ENCODE measurements at regions not wholly inside any gene's neighbourhood (a gene's known extent, or its start where the extent isn't known, plus 50 kb on each side); places are given as distances from the start of the nearest gene placed in this dataset.

DNA sequence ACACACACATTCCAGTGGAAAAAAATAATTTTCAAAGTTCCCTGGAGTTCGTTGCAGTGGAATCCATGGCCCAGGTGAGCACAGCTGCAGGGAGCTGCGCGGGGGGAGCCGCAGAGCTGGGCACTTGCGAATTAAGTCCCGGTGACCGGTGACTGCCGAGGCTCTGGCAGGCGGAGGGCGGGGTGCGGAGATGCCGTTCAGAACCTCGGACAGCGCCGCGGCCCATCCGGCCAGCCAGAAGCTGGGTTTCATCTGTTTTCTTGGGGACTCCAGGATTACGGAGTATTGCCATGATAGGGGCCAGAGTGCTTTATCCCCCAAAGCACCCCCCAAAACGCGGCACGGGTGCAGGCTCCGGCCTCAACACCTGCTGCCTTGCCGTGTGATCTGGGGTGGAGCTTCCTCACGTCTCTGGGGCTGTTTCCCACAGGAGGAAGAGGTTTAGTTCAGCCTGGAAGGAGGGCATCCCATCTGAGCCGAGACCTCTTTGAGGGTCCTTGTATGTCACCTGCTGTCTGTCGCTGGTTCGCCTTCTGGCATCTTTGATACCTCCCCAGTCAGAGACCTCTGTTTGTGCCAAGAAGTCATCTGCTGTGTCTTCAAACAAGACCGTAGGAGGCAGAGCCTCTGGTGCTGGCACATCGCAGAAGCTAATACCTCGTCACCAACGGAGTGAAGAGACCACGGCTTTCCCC, 99.4 kb downstream of the YTHDF1 start:
- H3K9me3 ChIP-seq = no peaks in the 10 kb centered on the region
- no peak overlapping the region for H3K4me3 ChIP-seq
- no peaks in the 10 kb centered on the region for H3K36me3 ChIP-seq
- H3K27ac ChIP-seq = no peak overlapping the region
- TF ChIP-seq CTCF (IDR thresholded peaks at IDR 0.05) = no peak
- ATAC-seq = no peak
- no peak for DNase-seq
- H3K4me1 ChIP-seq = no peaks in the 10 kb centered on the region
- intact Hi-C loops (cut with DNase I) = no loop called here
- H3K27me3 ChIP-seq = peaks cover 33% of the 10 kb centered on the region

- TF ChIP-seq CTCF (IDR thresholded peaks at IDR 0.05) = no peak
- Histone ChIP-seq H3K27me3 (peaks cover 33% of the 10 kb centered on the region), H3K9me3 (no peaks in the 10 kb centered on the region), H3K4me3 (no peak overlapping the region), H3K36me3 (no peaks in the 10 kb centered on the region), H3K27ac (no peak overlapping the region), H3K4me1 (no peaks in the 10 kb centered on the region)
- ATAC-seq (no peak), DNase-seq (no peak)
- intact Hi-C loops (cut with DNase I) = no loop called here
Observed at GRCh38 chr20:63115651-63116411, 100.1 kb downstream of the YTHDF1 start.

DNA sequence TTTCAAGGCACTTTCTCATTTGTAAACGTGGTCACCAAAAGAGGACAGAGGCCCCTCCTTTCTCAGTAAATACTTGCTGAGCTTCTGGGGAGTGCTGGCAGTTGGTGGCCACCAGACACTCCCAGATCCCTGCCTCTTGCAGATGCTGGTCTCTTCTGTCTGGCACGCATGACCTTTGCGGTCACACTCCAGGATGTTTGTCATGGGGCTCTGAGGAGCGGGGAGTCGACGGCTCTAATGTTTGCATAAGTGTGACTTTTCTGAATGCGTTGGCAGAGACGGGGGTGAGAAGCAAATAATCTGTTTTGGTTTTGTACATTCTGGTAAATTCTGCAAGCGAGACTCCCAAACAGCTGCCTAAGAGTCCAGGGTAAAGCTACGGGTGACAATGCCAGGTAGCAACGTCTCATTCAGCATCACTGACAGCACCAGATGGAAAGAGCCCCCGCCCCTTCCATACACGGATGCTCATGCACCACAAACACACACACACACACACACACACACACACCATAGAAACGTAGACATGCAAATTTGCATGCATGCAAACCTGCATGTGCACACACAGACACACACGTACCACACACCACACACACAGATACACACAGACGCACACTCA, 101.1 kb downstream of the YTHDF1 start:
- no peaks in the 10 kb centered on the region for H3K36me3 ChIP-seq
- DNase-seq (no peak), ATAC-seq (no peak)
- H3K27me3 ChIP-seq = peaks cover 33% of the 10 kb centered on the region
- H3K9me3 ChIP-seq = no peaks in the 10 kb centered on the region
- H3K4me3 ChIP-seq = no peak overlapping the region
- no peak for TF ChIP-seq CTCF (IDR thresholded peaks at IDR 0.05)
- intact Hi-C loops (cut with DNase I) = no loop called here
- H3K27ac ChIP-seq = no peak overlapping the region
- no peaks in the 10 kb centered on the region for H3K4me1 ChIP-seq

DNA sequence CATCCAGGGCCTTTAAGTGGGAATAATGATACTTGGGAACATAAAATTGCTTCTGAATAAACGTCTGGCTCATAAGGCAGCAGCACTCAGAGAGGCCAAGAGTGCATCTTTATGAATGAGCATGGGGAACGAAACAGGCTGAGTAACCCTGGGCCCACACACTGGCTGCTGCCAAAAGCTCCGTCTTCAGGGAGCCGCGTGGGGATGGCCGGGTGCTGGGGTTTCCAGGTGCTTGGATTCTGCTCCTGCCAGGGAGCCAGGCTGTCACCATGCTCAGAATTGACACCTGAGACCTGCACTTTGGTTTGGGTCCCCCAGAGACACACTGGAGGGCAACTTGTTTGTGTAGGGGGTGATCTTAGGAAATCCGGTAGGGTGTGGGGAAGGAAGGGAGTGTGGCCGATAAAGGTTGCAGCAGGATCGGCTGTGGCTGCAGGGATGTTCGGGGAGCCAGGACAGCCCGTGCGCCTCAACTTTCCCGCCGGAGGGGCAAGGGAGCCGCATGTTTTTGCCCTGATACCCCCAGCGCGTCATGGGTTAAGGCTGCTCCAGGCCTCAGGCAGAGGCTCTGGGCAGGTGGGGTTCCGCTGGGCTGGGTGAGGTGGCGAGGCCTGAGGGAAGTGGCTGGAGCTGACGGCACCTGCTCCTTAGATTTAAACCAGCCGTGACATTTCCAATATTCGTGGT, 101.8 kb downstream of the YTHDF1 start:
- H3K9me3 ChIP-seq = no peaks in the 10 kb centered on the region
- TF ChIP-seq CTCF (IDR thresholded peaks at IDR 0.05) = no peak
- no peaks in the 10 kb centered on the region for H3K36me3 ChIP-seq
- ATAC-seq = no peak
- intact Hi-C loops (cut with DNase I) = no loop called here
- no peak overlapping the region for H3K27ac ChIP-seq
- H3K27me3 ChIP-seq = peaks cover 33% of the 10 kb centered on the region
- DNase-seq = no peak
- no peak overlapping the region for H3K4me3 ChIP-seq
- H3K4me1 ChIP-seq = no peaks in the 10 kb centered on the region

- ATAC-seq (no peak), DNase-seq (no peak)
- Histone ChIP-seq H3K36me3 (no peaks in the 10 kb centered on the region), H3K27me3 (peaks cover 33% of the 10 kb centered on the region), H3K27ac (no peak overlapping the region), H3K4me3 (no peak overlapping the region), H3K9me3 (no peaks in the 10 kb centered on the region), H3K4me1 (no peaks in the 10 kb centered on the region)
- TF ChIP-seq CTCF (IDR thresholded peaks at IDR 0.05) = no peak
- intact Hi-C loops (cut with DNase I) = no loop called here
Observed at GRCh38 chr20:63112491-63113219, 103.3 kb downstream of the YTHDF1 start.
